ENCODE measurements at regions not wholly inside any gene's neighbourhood (a gene's known extent, or its start where the extent isn't known, plus 50 kb on each side); places are given as distances from the start of the nearest gene placed in this dataset.

DNA sequence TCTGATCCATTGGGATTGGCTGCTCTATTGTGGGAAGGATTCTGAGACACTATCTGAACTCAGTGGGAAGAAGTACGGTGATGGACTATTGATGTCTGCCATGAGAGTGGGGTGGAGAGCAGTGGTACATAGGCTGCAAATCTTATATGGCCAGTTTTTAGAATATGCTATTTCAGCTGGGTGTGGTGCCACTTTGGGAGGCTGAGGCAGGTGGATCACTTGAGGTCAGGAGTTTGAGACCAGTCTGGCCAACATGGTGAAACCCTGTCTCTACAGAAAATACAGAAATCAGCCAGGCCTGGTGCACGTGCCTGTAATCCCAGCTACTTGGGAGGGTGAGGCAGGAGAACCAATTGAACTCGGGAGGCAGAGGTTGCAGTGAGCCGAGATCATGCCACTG lies 505.9 kb downstream of the MED13L start:
- TF ChIP-seq, protein P1, sequence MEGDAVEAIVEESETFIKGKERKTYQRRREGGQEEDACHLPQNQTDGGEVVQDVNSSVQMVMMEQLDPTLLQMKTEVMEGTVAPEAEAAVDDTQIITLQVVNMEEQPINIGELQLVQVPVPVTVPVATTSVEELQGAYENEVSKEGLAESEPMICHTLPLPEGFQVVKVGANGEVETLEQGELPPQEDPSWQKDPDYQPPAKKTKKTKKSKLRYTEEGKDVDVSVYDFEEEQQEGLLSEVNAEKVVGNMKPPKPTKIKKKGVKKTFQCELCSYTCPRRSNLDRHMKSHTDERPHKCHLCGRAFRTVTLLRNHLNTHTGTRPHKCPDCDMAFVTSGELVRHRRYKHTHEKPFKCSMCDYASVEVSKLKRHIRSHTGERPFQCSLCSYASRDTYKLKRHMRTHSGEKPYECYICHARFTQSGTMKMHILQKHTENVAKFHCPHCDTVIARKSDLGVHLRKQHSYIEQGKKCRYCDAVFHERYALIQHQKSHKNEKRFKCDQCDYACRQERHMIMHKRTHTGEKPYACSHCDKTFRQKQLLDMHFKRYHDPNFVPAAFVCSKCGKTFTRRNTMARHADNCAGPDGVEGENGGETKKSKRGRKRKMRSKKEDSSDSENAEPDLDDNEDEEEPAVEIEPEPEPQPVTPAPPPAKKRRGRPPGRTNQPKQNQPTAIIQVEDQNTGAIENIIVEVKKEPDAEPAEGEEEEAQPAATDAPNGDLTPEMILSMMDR (IDR thresholded peaks at IDR 0.05; ENCODE audit: low read length), result no peak
- TF ChIP-seq EZH2 (IDR thresholded peaks at IDR 0.05; ENCODE audit: borderline replicate concordance, low read length), result no peak

All from OCI-LY1 (cell line).